22Rv1 (cell line): ENCODE measurements at regions not wholly inside any gene's neighbourhood (a gene's known extent, or its start where the extent isn't known, plus 50 kb on each side); places are given as distances from the start of the nearest gene placed in this dataset.

Source experiments
- ZFX ChIP-seq: fragments of 450-650 bp; IDR thresholded peaks from 2 replicates; pipeline ENCODE4 v1.6.1; 2017; ENCODE audit warnings: antibody characterized with exemption, borderline replicate concordance
- TF ChIP-seq, protein P1 (sequence below): fragments of 450-650 bp; IDR thresholded peaks from 2 replicates; pipeline ENCODE4 v1.5.1; 2017; ENCODE audit warnings: mild to moderate bottlenecking

DNA sequence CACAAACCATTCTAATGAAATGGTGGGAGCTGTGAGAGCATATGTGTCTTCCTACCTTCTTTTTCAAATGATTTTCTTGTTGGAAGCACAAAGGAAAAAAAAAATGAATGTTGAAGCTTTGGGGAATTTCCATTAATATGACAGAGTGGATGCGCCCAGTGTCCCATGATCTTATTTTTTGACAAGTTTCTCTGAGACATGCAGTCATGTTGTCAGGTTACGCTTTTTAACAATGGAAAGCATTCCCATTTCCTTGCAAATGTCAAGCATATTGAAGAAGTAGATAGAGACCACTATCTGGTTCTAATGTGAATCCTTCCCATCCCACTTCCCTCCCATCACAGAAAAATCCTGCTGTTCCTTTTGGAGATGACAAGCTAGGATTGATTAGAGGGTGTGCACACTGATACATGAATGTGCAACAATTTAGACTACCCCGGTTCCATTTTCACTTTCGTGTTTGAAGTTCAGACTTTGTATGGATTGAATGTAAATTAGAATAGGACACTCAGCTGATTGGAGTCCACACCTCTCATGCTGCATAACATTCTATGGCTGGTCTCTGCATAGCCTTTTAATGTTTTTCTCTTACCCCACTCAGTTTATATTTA lies 919.4 kb downstream of the TLE4 start:
- TF ChIP-seq, protein P1, sequence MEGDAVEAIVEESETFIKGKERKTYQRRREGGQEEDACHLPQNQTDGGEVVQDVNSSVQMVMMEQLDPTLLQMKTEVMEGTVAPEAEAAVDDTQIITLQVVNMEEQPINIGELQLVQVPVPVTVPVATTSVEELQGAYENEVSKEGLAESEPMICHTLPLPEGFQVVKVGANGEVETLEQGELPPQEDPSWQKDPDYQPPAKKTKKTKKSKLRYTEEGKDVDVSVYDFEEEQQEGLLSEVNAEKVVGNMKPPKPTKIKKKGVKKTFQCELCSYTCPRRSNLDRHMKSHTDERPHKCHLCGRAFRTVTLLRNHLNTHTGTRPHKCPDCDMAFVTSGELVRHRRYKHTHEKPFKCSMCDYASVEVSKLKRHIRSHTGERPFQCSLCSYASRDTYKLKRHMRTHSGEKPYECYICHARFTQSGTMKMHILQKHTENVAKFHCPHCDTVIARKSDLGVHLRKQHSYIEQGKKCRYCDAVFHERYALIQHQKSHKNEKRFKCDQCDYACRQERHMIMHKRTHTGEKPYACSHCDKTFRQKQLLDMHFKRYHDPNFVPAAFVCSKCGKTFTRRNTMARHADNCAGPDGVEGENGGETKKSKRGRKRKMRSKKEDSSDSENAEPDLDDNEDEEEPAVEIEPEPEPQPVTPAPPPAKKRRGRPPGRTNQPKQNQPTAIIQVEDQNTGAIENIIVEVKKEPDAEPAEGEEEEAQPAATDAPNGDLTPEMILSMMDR: no peak
- no peak for TF ChIP-seq ZFX
